IMR-90 (cell line): ENCODE measurements at regions not wholly inside any gene's neighbourhood (a gene's known extent, or its start where the extent isn't known, plus 50 kb on each side); places are given as distances from the start of the nearest gene placed in this dataset.

Experiments used
- ATAC-seq: fragments of 200-7000 bp; cut with Tn5 transposase; 2 replicates; pipeline ENCODE4 v1.9.1; 2020; ENCODE audit warnings: low read depth, mild to moderate bottlenecking, moderate library complexity
- BruUV-seq: library from RNA; stranded (reverse); fragments of 400-500 nt; replicated peaks from 2 replicates; lab custom pipeline; 2021; lab: Mats Ljungman, UMichigan
- CTCF ChIA-PET: fragments of 300-600 bp; formaldehyde crosslinking; extraction: SDS; loops from one replicate; lab custom pipeline; 2021; ENCODE audit warnings: antibody characterized with exemption; lab: Yijun Ruan, JAX
- POLR2A ChIA-PET: fragments of 300-600 bp; sonication (Branson Sonifier 250); formaldehyde crosslinking; loops from one replicate; lab custom pipeline; 2022; ENCODE audit warnings: antibody characterized with exemption; ENCODE audit not compliant: unreplicated experiment; lab: Charles Lee
- DNase-seq: peaks from one replicate; pipeline ENCODE4 v3.0.0; 2013
- H2AFZ ChIP-seq: replicated peaks from 2 replicates; pipeline ENCODE3; 2013; ENCODE audit warnings: low read length, mild to moderate bottlenecking; ENCODE audit not compliant: poor library complexity
- H2AK5ac ChIP-seq: 2 replicates; pipeline ENCODE4 v1.6.1; 2013; ENCODE audit warnings: low read depth, low read length, inconsistent platforms
- H2AK9ac ChIP-seq: replicated peaks from 2 replicates; pipeline ENCODE3; 2013; ENCODE audit warnings: mild to moderate bottlenecking, low read depth, low read length, moderate library complexity; ENCODE audit not compliant: poor library complexity
- H2BK120ac ChIP-seq: 2 replicates; pipeline ENCODE4 v1.6.1; 2013; ENCODE audit warnings: low read depth, low read length, inconsistent platforms
- H2BK15ac ChIP-seq: 3 replicates; pipeline ENCODE4 v1.6.1; 2013; ENCODE audit warnings: low read depth, low read length, inconsistent platforms
- H2BK20ac ChIP-seq: 2 replicates; pipeline ENCODE4 v1.6.1; 2013; ENCODE audit warnings: low read depth, mild to moderate bottlenecking, inconsistent platforms, low read length, moderate library complexity
- H2BK5ac ChIP-seq: 2 replicates; pipeline ENCODE4 v1.6.1; 2013; ENCODE audit warnings: mild to moderate bottlenecking, low read depth, low read length, inconsistent platforms; ENCODE audit not compliant: poor library complexity, severe bottlenecking
- H3K14ac ChIP-seq: replicated peaks from 2 replicates; pipeline ENCODE4 v1.6.1; 2013; ENCODE audit warnings: low read depth, low read length, inconsistent platforms
- H3K18ac ChIP-seq: 2 replicates; pipeline ENCODE4 v1.6.1; 2013; ENCODE audit warnings: low read depth, low read length, control low read depth
- H3K23ac ChIP-seq: 2 replicates; pipeline ENCODE4 v1.6.1; 2013; ENCODE audit warnings: low read depth, low read length, inconsistent platforms
- H3K27ac ChIP-seq: 2 replicates; pipeline ENCODE4 v1.5.1; 2013; ENCODE audit warnings: mild to moderate bottlenecking, control low read depth, low read length; ENCODE audit not compliant: insufficient read depth
- H3K27me3 ChIP-seq: 2 replicates; pipeline ENCODE4 v1.6.1; 2013; ENCODE audit warnings: low read length; ENCODE audit not compliant: control insufficient read depth, insufficient read depth
- H3K36me3 ChIP-seq: 2 replicates; pipeline ENCODE4 v1.6.1; 2013; ENCODE audit warnings: low read length, mixed read lengths; ENCODE audit not compliant: control insufficient read depth, insufficient read depth
- H3K4ac ChIP-seq: 2 replicates; pipeline ENCODE4 v1.6.1; 2013; ENCODE audit warnings: low read depth, low read length, inconsistent platforms
- H3K4me1 ChIP-seq: 2 replicates; pipeline ENCODE4 v1.6.1; 2013; ENCODE audit warnings: low read length, mixed read lengths; ENCODE audit not compliant: control insufficient read depth, insufficient read depth
- H3K4me2 ChIP-seq: 2 replicates; pipeline ENCODE4 v1.6.1; 2013; ENCODE audit warnings: low read depth, mild to moderate bottlenecking, control low read depth, low read length, moderate library complexity
- H3K4me3 ChIP-seq: 2 replicates; pipeline ENCODE4 v1.5.1; 2013; ENCODE audit warnings: low read depth, mild to moderate bottlenecking, control low read depth, low read length, moderate library complexity; ENCODE audit not compliant: insufficient read depth
- H3K56ac ChIP-seq: 2 replicates; pipeline ENCODE4 v1.6.1; 2013; ENCODE audit warnings: low read length, inconsistent platforms; ENCODE audit not compliant: insufficient read depth; ENCODE audit errors: extremely low read depth
- H3K79me1 ChIP-seq, 2 experiments: 2 replicates each; pipeline ENCODE4 v1.6.1; 2013; ENCODE audit warnings: low read length in 2 of 2, inconsistent platforms in 1 of 2, low read depth in 1 of 2
- H3K9ac ChIP-seq: 2 replicates; pipeline ENCODE4 v1.6.1; 2013; ENCODE audit warnings: low read depth, low read length, control low read depth
- H3K9me1 ChIP-seq: 2 replicates; pipeline ENCODE4 v1.6.1; 2013; ENCODE audit warnings: low read length, inconsistent platforms; ENCODE audit not compliant: insufficient read depth
- H3K9me3 ChIP-seq: 2 replicates; pipeline ENCODE4 v1.6.1; 2013; ENCODE audit warnings: low read length; ENCODE audit not compliant: control insufficient read depth, insufficient read depth
- H4K20me1 ChIP-seq: 2 replicates; pipeline ENCODE4 v1.6.1; 2013; ENCODE audit warnings: low read length, inconsistent platforms; ENCODE audit not compliant: insufficient read depth
- H4K5ac ChIP-seq: 2 replicates; pipeline ENCODE4 v1.6.1; 2013; ENCODE audit warnings: mild to moderate bottlenecking, low read depth, low read length, control low read depth
- H4K8ac ChIP-seq, 2 experiments: 2 replicates each; pipeline ENCODE4 v1.6.1; 2013; ENCODE audit warnings: low read depth in 2 of 2, low read length in 2 of 2, control low read depth in 1 of 2, inconsistent platforms in 1 of 2
- H4K91ac ChIP-seq: 2 replicates; pipeline ENCODE4 v1.6.1; 2013; ENCODE audit warnings: low read depth, low read length, inconsistent platforms; ENCODE audit not compliant: insufficient read depth
- ELK1 ChIP-seq: fragments of 150-350 bp; IDR thresholded peaks from 2 replicates; pipeline ENCODE4 v1.6.1; 2016; ENCODE audit warnings: low read depth, mild to moderate bottlenecking, low read length, moderate library complexity, borderline replicate concordance
- MAFK ChIP-seq: IDR thresholded peaks from 2 replicates; pipeline ENCODE4 v1.6.1; 2012; ENCODE audit warnings: low read depth, low read length, improper control_type of control experiment
- RAD21 ChIP-seq: IDR thresholded peaks from 2 replicates; pipeline ENCODE4 v1.6.1; 2012; ENCODE audit warnings: low read length, improper control_type of control experiment
- RFX5 ChIP-seq: IDR thresholded peaks from 2 replicates; pipeline ENCODE4 v1.8.0; 2012; ENCODE audit warnings: low read depth, mild to moderate bottlenecking, low read length, moderate library complexity
- WGBS, 2 experiments: methylation state at CpG; one replicate each; pipeline versions ENCODE4 v1.1.5 to v1.1.7; 2013; ENCODE audit warnings: missing lambda C conversion rate in 2 of 2; ENCODE audit not compliant: insufficient read length in 1 of 2; ENCODE audit errors: extremely low coverage in 2 of 2; 5-methylcytosine and 5-hydroxymethylcytosine counted together
- dilution Hi-C: fragments of 300-500 bp; cut with HindIII; formaldehyde crosslinking; loops from one replicate; pipeline ENCODE4 v1.14.3; 2018; ENCODE audit warnings: low sequenced_read_pairs; ENCODE audit not compliant: unreplicated experiment
- in situ Hi-C: fragments of 300-500 bp; cut with MboI; formaldehyde crosslinking; loops from 3 replicates; pipeline ENCODE4 v1.14.3; 2019; ENCODE audit warnings: low sequenced_read_pairs, inconsistent platforms, mixed read lengths
- intact Hi-C: fragments of 100-400 bp; cut with micrococcal nuclease; formaldehyde crosslinking; loops from 2 replicates; pipeline ENCODE4 v1.10.0; 2022

DNA sequence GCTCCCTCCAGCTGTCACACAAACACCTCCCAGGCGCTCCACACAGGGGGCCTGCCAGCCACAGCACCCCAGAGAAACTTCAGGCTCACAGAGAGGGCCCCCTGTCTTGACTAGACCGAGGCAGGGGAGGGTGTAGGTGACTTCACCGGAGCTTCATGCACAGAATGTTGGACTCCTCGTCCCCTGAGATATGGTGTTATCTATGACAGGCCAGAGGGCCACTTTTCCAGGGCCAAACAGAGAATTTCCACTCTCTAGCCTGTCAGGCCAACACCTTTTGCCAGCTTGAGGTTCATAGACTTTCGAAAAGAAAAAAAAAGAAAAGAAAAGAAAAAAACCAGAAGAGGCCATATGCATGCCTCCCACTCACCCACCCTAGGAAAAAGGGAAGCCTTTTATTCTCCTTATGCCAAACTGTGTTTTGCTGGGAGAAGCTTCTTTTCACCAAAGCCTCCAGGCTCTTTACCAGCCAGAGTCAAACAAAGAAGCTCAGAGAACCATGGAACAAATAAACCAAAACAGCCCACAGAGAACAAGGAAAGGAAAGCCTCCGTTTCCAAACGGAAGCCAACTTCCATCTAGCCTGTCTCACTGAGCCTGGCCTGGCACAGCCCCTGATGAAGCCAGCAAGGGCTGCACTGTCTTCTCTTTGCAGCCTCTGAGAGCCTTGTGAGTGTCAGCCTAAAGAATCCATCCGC is 313.2 kb upstream of the JARID2 start:
- H2BK120ac ChIP-seq, result no peak overlapping the region
- H3K14ac ChIP-seq, result no peak overlapping the region; the same call in 1 of the 2 replicates
- no peak overlapping the region for H4K91ac ChIP-seq
- H3K9me1 ChIP-seq, result no peaks in the 10 kb centered on the region
- no peak for TF ChIP-seq ELK1
- no peak for TF ChIP-seq RFX5
- TF ChIP-seq RAD21, result no peak
- no peak for TF ChIP-seq MAFK
- no CpG with 5 or more reads among the region's 8 CpGs for WGBS, 2 experiments
- H4K8ac ChIP-seq, result no peak overlapping the region
- H2AFZ ChIP-seq, result peak overlapping the region; percentile 64
- CTCF ChIA-PET, result interaction anchor here (0.5 kb wide), 1 partner anchor 19 kb away, joined by 3 read pairs; no protein-coding TSS in a partner anchor
- no peak for ATAC-seq
- DNase-seq, result no peak
- H2AK9ac ChIP-seq, result no peak overlapping the region
- H3K27me3 ChIP-seq, result no peaks in the 10 kb centered on the region
- H3K56ac ChIP-seq, result peak overlapping the region; percentile 18; the same call in 1 of the 2 replicates
- no peaks in the 10 kb centered on the region for H3K79me1 ChIP-seq
- no peaks in the 10 kb centered on the region for H3K9me3 ChIP-seq
- no peak overlapping the region for H3K9ac ChIP-seq
- in situ Hi-C loops, result no loop called here
- H3K4me3 ChIP-seq, result no peak overlapping the region
- no TSS peak for BruUV-seq
- no peak overlapping the region for H3K4ac ChIP-seq
- H3K4me1 ChIP-seq, result no peaks in the 10 kb centered on the region
- H3K18ac ChIP-seq, result no peak overlapping the region
- no peak overlapping the region for H2BK15ac ChIP-seq
- intact Hi-C loops, result no loop called here
- no peaks in the 10 kb centered on the region for H4K20me1 ChIP-seq
- H4K5ac ChIP-seq, result no peak overlapping the region
- POLR2A ChIA-PET, result interaction anchor here (0.5 kb wide), 1 partner anchor 246 kb away, joined by 6 read pairs; no protein-coding TSS in a partner anchor
- H2AK5ac ChIP-seq, result no peak overlapping the region
- no peak overlapping the region for H2BK5ac ChIP-seq
- H3K36me3 ChIP-seq, result no peaks in the 10 kb centered on the region
- no peak overlapping the region for H2BK20ac ChIP-seq
- H3K23ac ChIP-seq, result no peak overlapping the region
- dilution Hi-C loops, result no loop called here
- H3K4me2 ChIP-seq, result no peak overlapping the region
- no peak overlapping the region for H3K27ac ChIP-seq
